Hepatocyte (in vitro differentiated cells): ENCODE measurements at regions not wholly inside any gene's neighbourhood (a gene's known extent, or its start where the extent isn't known, plus 50 kb on each side); places are given as distances from the start of the nearest gene placed in this dataset.

Experiments
- CTCF ChIP-seq: fragments of 200-600 bp; sonication (generic); IDR thresholded peaks from 2 replicates; pipeline ENCODE4 v1.5.1; 2016; ENCODE audit warnings: antibody characterized with exemption, mild to moderate bottlenecking; ENCODE audit not compliant: poor library complexity
- EZH2 ChIP-seq: fragments of 200-600 bp; sonication (generic); IDR thresholded peaks from 2 replicates; pipeline ENCODE4 v1.6.1; 2016; ENCODE audit warnings: antibody characterized with exemption, mild to moderate bottlenecking, borderline replicate concordance

- TF ChIP-seq CTCF: no peak
- TF ChIP-seq EZH2: no peak
Measured at GRCh38 chr4:85280963-85281362, 194.0 kb upstream of the ARHGAP24 start.
